GM23338 (cell line): ENCODE measurements at regions not wholly inside any gene's neighbourhood (a gene's known extent, or its start where the extent isn't known, plus 50 kb on each side); places are given as distances from the start of the nearest gene placed in this dataset.

Experiments used
- ATAC-seq: fragments of 200-7000 bp; cut with Tn5 transposase; 3 replicates; pipeline ENCODE4 v1.9.1; 2020
- DNase-seq: peaks from one replicate; pipeline ENCODE4 v3.0.0-alpha.2; 2015; ENCODE audit warnings: low spot score
- H2AFZ ChIP-seq: fragments of 200-600 bp; sonication (generic); 2 replicates; pipeline ENCODE4 v1.8.0; 2016; ENCODE audit warnings: antibody characterized with exemption, mild to moderate bottlenecking, moderate library complexity
- H3F3A ChIP-seq: fragments of 200-600 bp; sonication (generic); replicated peaks from 2 replicates; pipeline ENCODE4 v1.8.0; 2017; ENCODE audit warnings: antibody characterized with exemption, mixed run types, low read depth
- H3K27ac ChIP-seq: fragments of 200-600 bp; sonication (generic); 2 replicates; pipeline ENCODE4 v1.6.1; 2016; ENCODE audit warnings: low read depth
- H3K27me3 ChIP-seq: fragments of 200-600 bp; sonication (generic); 2 replicates; pipeline ENCODE4 v1.8.0; 2016; ENCODE audit warnings: mild to moderate bottlenecking, mixed run types, moderate library complexity; ENCODE audit not compliant: insufficient read depth
- H3K36me3 ChIP-seq: fragments of 200-600 bp; sonication (generic); 2 replicates; pipeline ENCODE4 v1.8.0; 2016; ENCODE audit warnings: mild to moderate bottlenecking; ENCODE audit not compliant: insufficient read depth
- H3K4me1 ChIP-seq: fragments of 200-600 bp; sonication (generic); 2 replicates; pipeline ENCODE4 v1.8.0; 2016; ENCODE audit warnings: mild to moderate bottlenecking, moderate library complexity; ENCODE audit not compliant: insufficient read depth
- H3K4me2 ChIP-seq: fragments of 200-600 bp; sonication (generic); 2 replicates; pipeline ENCODE4 v1.7.1; 2017; ENCODE audit warnings: mixed run types
- H3K4me3 ChIP-seq: fragments of 200-600 bp; sonication (generic); 2 replicates; pipeline ENCODE4 v1.6.1; 2016; ENCODE audit warnings: mixed run types
- H3K79me2 ChIP-seq: fragments of 200-600 bp; sonication (generic); replicated peaks from 2 replicates; pipeline ENCODE4 v1.8.0; 2017; ENCODE audit warnings: mild to moderate bottlenecking; ENCODE audit not compliant: insufficient read depth
- H3K9me2 ChIP-seq: fragments of 200-600 bp; sonication (generic); 2 replicates; pipeline ENCODE4 v1.8.0; 2017; ENCODE audit not compliant: insufficient read depth
- H4K20me1 ChIP-seq: fragments of 200-600 bp; sonication (generic); replicated peaks from 2 replicates; pipeline ENCODE4 v1.8.0; 2017; ENCODE audit warnings: mild to moderate bottlenecking; ENCODE audit not compliant: insufficient read depth
- H3K27ac Mint-ChIP-seq: 2 replicates; pipeline ENCODE4 v1.8.0; 2020; ENCODE audit warnings: inconsistent platforms, mild to moderate bottlenecking, moderate library complexity, mixed read lengths
- H3K27me3 Mint-ChIP-seq: 3 replicates; pipeline ENCODE4 v1.8.0; 2022; ENCODE audit warnings: low read depth, mild to moderate bottlenecking, moderate library complexity, mixed read lengths, inconsistent platforms; ENCODE audit not compliant: insufficient read depth, poor library complexity
- H3K36me3 Mint-ChIP-seq: 3 replicates; pipeline ENCODE4 v1.8.0; 2021; ENCODE audit warnings: low read depth, mild to moderate bottlenecking, inconsistent platforms, moderate library complexity, mixed read lengths
- H3K4me1 Mint-ChIP-seq: 3 replicates; pipeline ENCODE4 v1.8.0; 2020; ENCODE audit warnings: mild to moderate bottlenecking, inconsistent platforms, mixed read lengths
- H3K4me3 Mint-ChIP-seq: 3 replicates; pipeline ENCODE4 v1.8.0; 2021; ENCODE audit warnings: moderate library complexity, mild to moderate bottlenecking, inconsistent platforms, mixed read lengths
- H3K9me3 Mint-ChIP-seq: 3 replicates; pipeline ENCODE4 v1.8.0; 2020; ENCODE audit warnings: moderate library complexity, mild to moderate bottlenecking, inconsistent platforms, mixed read lengths
- CREB1 ChIP-seq: fragments of 250-450 bp; sonication (Bioruptor Pico); IDR thresholded peaks from 2 replicates; pipeline ENCODE4 v1.5.0; 2020; ENCODE audit warnings: low read depth, mild to moderate bottlenecking, moderate library complexity
- CTCF ChIP-seq, 2 experiments: fragments of 200-600 bp in 1 of 2; sonication (generic) in 1 of 2; conservative IDR thresholded peaks; 2 replicates each; pipeline versions ENCODE4 v1.5.1 to v1.6.1; 2016 to 2017; ENCODE audit warnings: antibody characterized with exemption in 2 of 2, low read depth in 2 of 2, mild to moderate bottlenecking in 2 of 2, moderate library complexity in 1 of 2
- ETS1 ChIP-seq: IDR thresholded peaks from 2 replicates; pipeline ENCODE4 v1.6.1; 2016; ENCODE audit warnings: antibody characterized with exemption
- EZH2 ChIP-seq: fragments of 200-600 bp; sonication (generic); IDR thresholded peaks from one replicate; pipeline ENCODE4 v1.8.0; 2017; ENCODE audit warnings: antibody characterized with exemption, mild to moderate bottlenecking, low read depth; ENCODE audit not compliant: unreplicated experiment
- EZH2phosphoT487 ChIP-seq: fragments of 200-600 bp; sonication (generic); IDR thresholded peaks from one replicate; pipeline ENCODE4 v1.8.1; 2018; ENCODE audit warnings: antibody characterized with exemption; ENCODE audit not compliant: unreplicated experiment
- JUNB ChIP-seq: IDR thresholded peaks from one replicate; pipeline ENCODE4 v1.6.1; 2016; ENCODE audit warnings: antibody characterized with exemption; ENCODE audit not compliant: unreplicated experiment
- NANOG ChIP-seq: IDR thresholded peaks from 2 replicates; pipeline ENCODE4 v1.6.1; 2016; ENCODE audit warnings: antibody characterized with exemption, borderline replicate concordance
- POLR2AphosphoS5 ChIP-seq: IDR thresholded peaks from 2 replicates; pipeline ENCODE4 v1.6.1; 2016; ENCODE audit warnings: antibody characterized with exemption, low read depth
- REST ChIP-seq: IDR thresholded peaks from one replicate; pipeline ENCODE4 v1.6.1; 2018; ENCODE audit warnings: antibody characterized with exemption; ENCODE audit not compliant: unreplicated experiment
- STAT1 ChIP-seq: IDR thresholded peaks from one replicate; pipeline ENCODE4 v1.6.1; 2016; ENCODE audit warnings: antibody characterized with exemption; ENCODE audit not compliant: unreplicated experiment
- ZNF114 ChIP-seq: fragments of 250-450 bp; sonication (Bioruptor Pico); IDR thresholded peaks from 2 replicates; pipeline ENCODE4 v1.5.0; 2020; ENCODE audit warnings: mild to moderate bottlenecking, moderate library complexity
- ZNF331 ChIP-seq: fragments of 250-450 bp; sonication (Bioruptor Pico); IDR thresholded peaks from 2 replicates; pipeline ENCODE4 v1.5.0; 2020; ENCODE audit warnings: low read depth, mild to moderate bottlenecking, moderate library complexity
- ZNF462 ChIP-seq: fragments of 250-450 bp; sonication (Bioruptor Pico); IDR thresholded peaks from 2 replicates; pipeline ENCODE4 v1.5.0; 2020; ENCODE audit warnings: mild to moderate bottlenecking, moderate library complexity

GRCh38 chr1:10900691-10901090 lies 104.2 kb upstream of the CASZ1 start:
- peak overlapping the region; percentile 21; the same call in 1 of the 2 replicates for H3K27ac Mint-ChIP-seq
- H3K27ac ChIP-seq, result no peak overlapping the region
- H3K36me3 ChIP-seq, result no peaks in the 10 kb centered on the region
- no peaks in the 10 kb centered on the region for H4K20me1 ChIP-seq
- H3K4me3 ChIP-seq, result peak overlapping the region; percentile 26; the same call in 1 of the 2 replicates
- ATAC-seq (peak; percentile 59), DNase-seq (peak; percentile 53)
- peak overlapping the region; percentile 41; the same call in 2 of the 3 replicates for H3K4me3 Mint-ChIP-seq
- H3K79me2 ChIP-seq, result no peaks in the 10 kb centered on the region
- H3F3A ChIP-seq, result no peaks in the 10 kb centered on the region
- no peaks in the 10 kb centered on the region; the same call in 2 of the 3 replicates for H3K9me3 Mint-ChIP-seq
- H3K4me1 Mint-ChIP-seq, result peaks cover 42% of the 10 kb centered on the region
- H2AFZ ChIP-seq, result no peak overlapping the region; the same call in 1 of the 2 replicates
- H3K36me3 Mint-ChIP-seq, result no peaks in the 10 kb centered on the region
- no peak for TF ChIP-seq ZNF462
- no peak for TF ChIP-seq POLR2AphosphoS5
- TF ChIP-seq CTCF (conservative IDR thresholded peaks at IDR 0.05; ENCODE audit: low read depth in 2 of 2), result no peak
- TF ChIP-seq NANOG, result no peak
- TF ChIP-seq EZH2, result no peak
- no peak for TF ChIP-seq ZNF114
- TF ChIP-seq REST, result no peak
- TF ChIP-seq JUNB, result no peak
- TF ChIP-seq ZNF331 (CRISPR knock-in tag), result no peak
- no peak for TF ChIP-seq CREB1 (CRISPR knock-in tag)
- TF ChIP-seq STAT1, result no peak
- TF ChIP-seq EZH2phosphoT487, result no peak
- TF ChIP-seq ETS1, result no peak
- H3K27me3 ChIP-seq, result no peaks in the 10 kb centered on the region
- peaks cover 18% of the 10 kb centered on the region for H3K27me3 Mint-ChIP-seq
- H3K4me1 ChIP-seq, result peaks cover 43% of the 10 kb centered on the region
- H3K4me2 ChIP-seq, result peak overlapping the region; percentile 60
- H3K9me2 ChIP-seq, result no peaks in the 10 kb centered on the region
